ENCODE measurements at regions not wholly inside any gene's neighbourhood (a gene's known extent, or its start where the extent isn't known, plus 50 kb on each side); places are given as distances from the start of the nearest gene placed in this dataset.

- H3K4me1 ChIP-seq: no peaks in the 10 kb centered on the region
- no peaks in the 10 kb centered on the region for H3K36me3 ChIP-seq
- H3K27me3 ChIP-seq: no peaks in the 10 kb centered on the region
- no peak overlapping the region for H3K27ac ChIP-seq
- WGBS (ENCODE audit: insufficient coverage, low coverage, low lambda C conversion rate, missing lambda C conversion rate): 71% methylated on average over 1 of the region's 1 CpG
- no peaks in the 10 kb centered on the region for H3K9me3 ChIP-seq
- TF ChIP-seq CTCF (IDR thresholded peaks at IDR 0.05) (no peak), POLR2A (IDR thresholded peaks at IDR 0.05) (no peak)
- H3K4me3 ChIP-seq: no peak overlapping the region
- ATAC-seq (no peak), DNase-seq (no peak)
- intact Hi-C loops (cut with DNase I): no loop called here
These were observed 77.1 kb upstream of the COG2 start for GRCh38 chr1:230565141-230565540.

- intact Hi-C loops (cut with DNase I): no loop called here
These were observed 78.7 kb upstream of the COG2 start for GRCh38 chr1:230563591-230563990.

GRCh38 chr1:230561570-230561969, 80.7 kb upstream of the COG2 start:
- no peak for TF ChIP-seq CTCF (IDR thresholded peaks at IDR 0.05)
- TF ChIP-seq POLR2A (IDR thresholded peaks at IDR 0.05): no peak
- Histone ChIP-seq H3K36me3 (no peaks in the 10 kb centered on the region), H3K4me1 (no peaks in the 10 kb centered on the region), H3K9me3 (no peaks in the 10 kb centered on the region), H3K27ac (no peak overlapping the region), H3K27me3 (no peaks in the 10 kb centered on the region), H3K4me3 (no peak overlapping the region)
- DNase-seq (no peak), ATAC-seq (no peak)
- 60% methylated on average over 4 of the region's 4 CpGs for WGBS (ENCODE audit: insufficient coverage, low coverage, low lambda C conversion rate, missing lambda C conversion rate)
- intact Hi-C loops (cut with DNase I): no loop called here

More at GRCh38 chr1:230563591-230563990, 78.7 kb upstream of the COG2 start:
- DNase-seq: no peak
- TF ChIP-seq CTCF (IDR thresholded peaks at IDR 0.05): no peak
- no peak for TF ChIP-seq POLR2A (IDR thresholded peaks at IDR 0.05)
- Histone ChIP-seq H3K4me1 (no peaks in the 10 kb centered on the region), H3K27ac (no peak overlapping the region), H3K4me3 (no peak overlapping the region), H3K36me3 (no peaks in the 10 kb centered on the region), H3K27me3 (no peaks in the 10 kb centered on the region), H3K9me3 (no peaks in the 10 kb centered on the region)
- no peak for ATAC-seq
- WGBS (ENCODE audit: insufficient coverage, low coverage, low lambda C conversion rate, missing lambda C conversion rate): 68% methylated on average over 7 of the region's 7 CpGs

GRCh38 chr1:230558324-230558723, 84.0 kb upstream of the COG2 start:
- WGBS (ENCODE audit: insufficient coverage, low coverage, low lambda C conversion rate, missing lambda C conversion rate): 63% methylated on average over 4 of the region's 5 CpGs
- Histone ChIP-seq H3K9me3 (no peaks in the 10 kb centered on the region), H3K27me3 (no peaks in the 10 kb centered on the region), H3K4me1 (no peaks in the 10 kb centered on the region), H3K4me3 (no peak overlapping the region), H3K27ac (no peak overlapping the region), H3K36me3 (no peaks in the 10 kb centered on the region)
- intact Hi-C loops (cut with DNase I): no loop called here
- ATAC-seq (no peak), DNase-seq (no peak)
- no peak for TF ChIP-seq POLR2A (IDR thresholded peaks at IDR 0.05)
- no peak for TF ChIP-seq CTCF (IDR thresholded peaks at IDR 0.05)

GRCh38 chr1:230556453-230556852, 85.8 kb upstream of the COG2 start:
- Histone ChIP-seq H3K27ac (no peak overlapping the region), H3K36me3 (no peaks in the 10 kb centered on the region), H3K4me3 (no peak overlapping the region), H3K27me3 (no peaks in the 10 kb centered on the region), H3K9me3 (no peaks in the 10 kb centered on the region), H3K4me1 (no peaks in the 10 kb centered on the region)
- WGBS (ENCODE audit: insufficient coverage, low coverage, low lambda C conversion rate, missing lambda C conversion rate): 69% methylated on average over 5 of the region's 5 CpGs
- no peak for DNase-seq
- intact Hi-C loops (cut with DNase I): no loop called here
- ATAC-seq: no peak
- TF ChIP-seq CTCF (IDR thresholded peaks at IDR 0.05) (no peak), POLR2A (IDR thresholded peaks at IDR 0.05) (no peak)
